ENCODE measurements at regions not wholly inside any gene's neighbourhood (a gene's known extent, or its start where the extent isn't known, plus 50 kb on each side); places are given as distances from the start of the nearest gene placed in this dataset.

- no peak for TF ChIP-seq EZH2 (IDR thresholded peaks at IDR 0.05; ENCODE audit: low read depth, low read length, severe bottlenecking)
Measured at GRCh38 chr7:69418869-69419670, 179.2 kb upstream of the AUTS2 start (continued).

Data from H1 (cell line).